NCI-H2107 treated with DMSO at 0.1 percent for 48 hours (cell line): ENCODE measurements at regions not wholly inside any gene's neighbourhood (a gene's known extent, or its start where the extent isn't known, plus 50 kb on each side); places are given as distances from the start of the nearest gene placed in this dataset.
A peak's percentile ranks its signal among the peaks of the same experiment; 100 is the strongest.
"Not testable (repeated sequence)": the region's sequence is repeated elsewhere in the genome, so short reads cannot be mapped to it uniquely, and the experiment has no call there.

Experiments used
- DNase-seq: peaks from one replicate; lab custom pipeline; 2025; ENCODE audit not compliant: unreplicated experiment; lab: John Stamatoyannopoulos, UW

DNA sequence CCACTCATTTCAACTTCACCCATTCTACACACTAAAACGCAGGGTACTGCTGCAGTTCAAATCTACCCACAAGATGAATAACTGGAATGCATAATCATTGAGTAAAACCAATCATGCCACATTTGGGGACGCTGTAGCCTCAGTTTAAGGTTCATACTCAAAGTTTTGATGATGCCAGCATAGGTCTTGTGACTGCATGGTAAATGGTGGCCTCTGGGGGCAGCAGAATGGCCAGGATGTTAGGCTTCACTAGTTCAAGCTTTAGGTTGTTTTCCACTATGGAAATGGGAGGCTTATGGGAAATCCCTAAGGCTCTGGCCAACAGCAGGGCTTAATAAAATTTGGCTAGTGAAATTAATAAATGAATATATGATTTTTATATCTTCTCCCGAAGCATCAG, 104.3 kb upstream of the TSC22D2 start:
- DNase-seq: no peak

DNA sequence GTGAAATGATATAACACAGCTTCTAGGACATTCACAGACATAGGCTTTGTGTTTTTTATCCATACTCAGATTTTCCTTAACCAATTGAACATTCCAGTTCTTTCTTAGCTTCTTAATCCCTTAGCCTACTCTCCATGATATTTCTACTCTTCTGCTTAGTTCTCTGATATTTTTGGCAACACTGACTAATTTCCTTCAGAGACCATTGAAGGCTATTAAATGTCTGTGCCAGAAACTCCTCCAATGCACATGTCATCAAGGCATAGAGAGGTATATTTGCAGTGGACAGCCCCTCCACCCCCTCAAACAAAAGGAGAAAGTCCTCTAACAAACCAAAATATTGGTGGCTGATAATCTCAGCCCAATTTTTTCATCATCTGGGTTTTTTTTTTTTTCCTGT, 105.9 kb upstream of the TSC22D2 start:
- no peak for DNase-seq

DNA sequence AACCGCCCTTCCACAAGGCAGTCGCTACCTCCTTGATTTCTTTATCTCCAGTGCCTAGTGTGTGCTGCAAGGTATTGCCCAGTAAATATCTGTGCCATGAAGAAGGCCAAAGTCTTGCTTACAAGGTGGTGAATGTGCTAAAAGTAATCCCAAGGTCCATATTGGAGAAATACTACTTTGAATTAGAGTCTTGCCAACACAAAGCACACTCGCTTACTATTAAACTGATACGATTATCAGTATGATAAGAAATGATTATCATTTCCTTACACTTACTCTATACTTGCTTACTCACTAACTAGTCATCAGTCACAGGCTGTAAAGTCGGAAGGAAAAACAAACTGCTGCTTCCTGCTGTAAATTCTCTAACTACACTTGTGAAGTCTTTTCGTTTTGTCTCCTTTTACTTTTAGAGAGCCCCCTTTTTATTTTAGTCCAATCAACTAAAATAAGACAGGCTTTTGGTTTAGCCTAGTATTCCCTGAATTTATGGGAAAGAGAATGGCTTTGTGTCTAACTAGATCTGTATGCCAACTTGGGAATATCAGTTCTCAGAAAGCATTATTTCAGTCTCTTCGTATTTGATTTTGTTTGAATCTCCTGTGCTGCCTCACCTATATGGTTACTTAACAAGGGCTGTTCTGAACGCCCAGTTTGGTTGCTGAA, 107.1 kb upstream of the TSC22D2 start:
- DNase-seq: no peak

DNA sequence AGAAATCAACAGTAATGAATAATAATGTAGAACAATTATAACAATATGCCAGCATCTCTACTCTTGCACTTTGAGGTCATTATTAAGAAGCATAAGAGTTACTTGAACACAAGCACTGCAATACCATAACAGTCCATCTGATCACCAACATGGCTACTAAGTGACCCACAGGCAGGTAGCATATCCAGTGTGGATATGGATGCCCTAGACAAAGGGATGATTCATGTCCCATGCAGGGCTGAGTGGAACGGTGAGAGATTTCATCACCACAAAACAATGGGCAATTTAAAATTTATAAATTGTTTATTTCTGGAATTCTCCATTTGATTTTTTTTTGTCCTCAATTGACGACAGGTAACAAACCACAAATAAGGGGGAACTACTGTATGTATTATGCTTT, 107.7 kb upstream of the TSC22D2 start:
- no peak for DNase-seq

DNA sequence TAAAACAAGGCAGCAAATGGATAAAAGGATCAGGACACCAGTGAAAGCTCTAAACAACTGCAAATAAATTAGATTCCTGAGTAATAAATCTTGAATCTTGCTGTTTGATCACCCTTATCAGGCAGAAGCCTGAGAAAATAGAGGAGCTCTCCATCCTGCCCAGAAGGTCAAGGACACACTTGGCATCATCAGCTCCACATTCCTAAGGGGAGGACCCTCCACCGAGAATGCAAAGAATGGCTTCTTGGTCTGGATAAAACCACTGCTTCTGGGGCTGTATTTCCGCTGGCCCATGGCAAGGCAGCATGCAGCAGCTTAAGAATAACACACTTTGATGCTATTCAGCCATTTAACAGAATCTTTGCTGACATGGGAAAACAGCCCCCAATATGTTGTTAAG, 108.9 kb upstream of the TSC22D2 start:
- no peak for DNase-seq

DNA sequence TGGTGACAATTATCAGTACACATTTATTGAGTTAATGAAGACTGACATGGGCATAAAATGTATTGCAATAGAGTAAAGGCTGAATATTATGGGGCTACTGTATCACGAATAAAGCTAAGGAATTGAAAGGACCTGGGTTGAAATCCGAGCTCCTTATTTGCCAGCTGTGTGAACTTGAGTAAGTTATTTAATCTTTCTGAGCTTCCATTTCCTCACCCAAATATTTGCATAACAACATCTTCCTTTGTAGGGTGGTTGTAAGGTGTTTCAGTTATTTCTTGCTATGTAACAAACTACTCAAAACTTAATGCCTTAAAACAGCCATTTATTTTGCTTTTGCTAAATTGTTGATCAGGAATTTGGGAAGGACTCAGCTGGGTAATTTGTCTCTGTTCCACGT, 111.1 kb upstream of the TSC22D2 start:
- peak; percentile 32 for DNase-seq

DNA sequence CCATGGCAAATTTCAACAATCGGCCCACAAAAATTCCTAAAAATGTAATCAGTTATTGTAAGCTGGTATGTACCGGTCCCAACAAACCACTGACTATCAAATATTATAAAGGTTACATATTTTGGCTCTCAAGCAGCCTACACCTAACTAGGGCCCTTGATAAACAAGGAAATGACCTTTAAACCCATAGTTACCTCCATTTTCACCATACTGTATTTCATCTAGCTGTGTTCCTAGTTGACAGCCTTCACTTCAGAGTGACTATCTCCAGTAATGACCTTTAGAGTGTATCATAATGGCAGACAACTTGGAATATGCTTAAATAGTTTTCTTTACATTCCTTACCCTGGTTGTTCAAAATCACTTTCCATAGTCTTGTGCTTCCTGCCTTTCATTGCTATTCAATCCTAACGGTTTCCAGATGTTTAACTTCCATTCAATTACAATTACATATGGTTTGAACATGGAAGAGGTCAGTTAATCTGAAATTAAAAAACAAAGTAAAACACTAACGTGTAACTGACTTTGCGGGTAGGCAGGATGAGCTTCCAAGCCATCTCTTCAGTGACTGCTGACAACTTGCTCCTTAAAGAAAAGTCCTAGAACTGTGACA, 111.9 kb upstream of the TSC22D2 start:
- no peak for DNase-seq

DNA sequence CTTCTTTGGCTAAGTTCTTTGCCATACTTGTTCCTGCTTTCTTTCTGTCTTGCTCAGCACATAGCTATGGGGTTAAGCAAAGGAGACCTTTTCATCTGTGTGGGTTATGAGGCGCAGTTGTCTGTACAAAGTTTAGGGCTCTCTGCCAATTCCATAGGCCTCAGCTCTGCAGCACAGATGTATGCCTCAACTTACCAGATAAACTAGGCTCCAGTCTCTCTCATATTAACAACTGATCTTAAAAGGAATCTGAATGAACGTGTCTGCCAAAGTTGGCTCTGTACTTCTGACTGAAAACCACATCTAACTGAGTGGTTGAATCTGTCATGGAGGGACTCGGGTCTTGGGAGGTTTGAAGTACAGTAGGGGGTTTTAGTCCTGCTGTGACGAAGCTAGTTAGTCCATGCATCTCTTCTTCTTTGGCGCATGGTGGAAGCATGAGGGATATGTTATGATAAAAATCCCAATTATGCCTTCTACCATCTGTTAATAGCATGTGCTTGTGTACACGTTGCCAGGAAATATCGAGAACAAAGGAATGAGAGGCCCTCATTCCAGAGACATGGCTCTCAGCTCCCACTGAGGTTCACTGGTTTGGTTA, 114.6 kb upstream of the TSC22D2 start:
- no peak for DNase-seq

DNA sequence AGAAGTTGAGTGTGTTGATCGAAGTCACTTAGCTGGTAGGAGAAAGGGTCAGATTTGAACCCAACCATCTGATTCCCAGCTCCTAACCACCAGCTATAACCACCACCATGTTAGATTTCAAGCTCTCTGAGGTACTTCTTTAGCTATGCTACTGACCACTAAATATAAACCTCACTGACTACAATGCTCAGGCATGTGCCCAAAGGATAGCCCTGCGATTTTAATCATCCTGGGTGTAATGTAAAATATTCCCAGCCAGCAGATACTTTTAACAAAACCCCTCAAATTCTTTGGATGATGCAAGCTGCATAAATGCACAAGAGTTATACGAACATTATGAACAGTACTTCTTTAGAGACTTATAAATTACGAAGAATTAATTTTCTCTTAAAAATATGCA, 115.2 kb upstream of the TSC22D2 start:
- DNase-seq: no peak

DNA sequence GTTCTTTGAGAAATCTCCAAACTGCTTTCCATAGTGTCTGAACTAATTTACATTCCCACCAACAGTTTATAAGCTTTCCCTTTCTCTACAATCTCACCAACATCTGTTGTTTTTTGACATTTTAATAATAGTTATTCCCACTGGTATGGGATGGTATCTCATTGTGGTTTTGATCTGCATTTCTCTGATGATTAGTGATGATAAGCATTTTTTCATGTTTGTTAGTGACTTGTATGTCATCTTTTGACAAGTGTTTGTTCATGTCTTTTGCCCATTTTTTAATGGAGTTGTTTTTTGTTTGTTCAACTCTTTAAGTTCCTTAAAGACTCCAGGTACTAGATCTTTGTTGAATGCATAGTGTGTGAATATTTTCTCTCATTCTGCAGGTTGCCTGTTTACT, 116.6 kb upstream of the TSC22D2 start:
- no peak for DNase-seq

DNA sequence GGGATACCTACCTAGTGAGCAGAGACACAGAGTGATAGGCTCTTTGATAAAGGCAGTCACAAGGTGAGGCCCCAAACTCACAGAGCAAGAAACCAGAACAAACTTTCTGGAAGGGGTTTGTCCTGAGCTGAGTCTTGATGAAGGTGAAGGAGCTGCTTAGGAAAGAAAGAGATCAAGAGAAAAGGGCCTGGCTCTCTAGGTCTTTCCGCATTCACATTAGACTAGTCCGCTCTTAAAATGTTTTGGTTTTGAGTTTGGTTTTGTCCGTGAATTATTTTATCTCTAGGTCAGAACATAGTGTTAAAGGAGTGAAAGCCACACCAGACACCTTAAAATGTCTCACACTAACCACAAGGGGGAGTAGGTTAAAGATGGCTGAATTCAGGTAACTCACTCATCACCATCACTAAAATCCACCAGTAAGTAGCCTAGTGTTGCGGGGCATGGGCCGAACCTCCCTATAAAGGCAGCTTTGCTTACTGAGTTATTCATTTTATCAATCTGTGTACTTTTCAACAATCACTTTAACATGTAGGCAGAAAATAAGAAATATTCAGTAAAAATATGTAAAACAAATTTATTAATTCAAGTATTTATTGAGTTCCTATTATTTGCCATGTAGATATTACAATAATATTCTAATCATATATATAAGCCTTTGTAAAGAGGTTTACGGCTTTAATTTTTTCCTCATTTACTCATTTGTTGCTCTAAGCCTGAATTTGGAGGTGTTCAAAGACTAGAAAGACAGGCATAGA, 121.5 kb upstream of the TSC22D2 start:
- DNase-seq: peak; percentile 54

DNA sequence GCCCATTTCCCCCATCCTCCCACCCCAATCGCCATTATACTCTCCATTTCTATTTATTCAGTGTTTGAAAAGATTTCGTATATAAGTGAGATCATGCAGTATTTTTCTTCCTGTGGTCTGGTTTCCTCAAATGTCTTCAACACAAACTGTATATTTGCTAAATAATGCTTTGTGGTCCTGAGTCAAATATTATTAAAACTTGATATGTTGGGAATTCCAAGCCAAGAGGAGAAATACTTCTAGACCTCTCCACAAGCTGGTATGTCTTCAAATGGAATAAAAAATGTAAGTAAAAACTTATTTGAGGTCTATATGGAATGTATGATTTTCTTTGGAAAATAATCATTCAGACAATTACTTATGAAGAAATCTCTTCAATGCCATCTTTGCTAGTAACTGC, 122.5 kb upstream of the TSC22D2 start:
- no peak for DNase-seq

DNA sequence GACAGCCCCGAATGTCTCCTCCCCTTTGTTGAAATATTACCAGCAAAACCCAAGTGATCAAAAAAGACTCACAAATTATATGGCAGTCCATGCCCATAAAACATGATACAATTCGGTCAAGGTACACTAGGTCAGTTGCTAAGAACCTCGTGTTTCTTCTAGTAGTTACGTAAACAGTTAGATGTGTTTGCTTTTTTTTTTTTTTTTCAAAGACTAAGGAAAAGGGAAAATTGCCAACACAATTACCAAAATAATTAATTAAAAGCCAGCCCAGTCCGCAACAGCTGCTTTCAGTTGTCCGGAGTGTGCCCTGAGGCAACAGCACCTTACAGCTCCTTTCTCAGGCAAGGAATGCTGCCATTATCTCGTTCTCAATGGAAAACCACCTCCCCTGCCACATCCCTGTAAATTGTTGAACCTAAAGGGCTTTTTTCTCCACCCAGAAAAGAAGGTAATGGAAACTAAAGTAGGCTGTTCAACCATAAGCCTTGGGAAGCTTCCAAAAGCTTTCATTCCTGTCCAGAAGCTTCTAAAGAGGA, 129.2 kb upstream of the TSC22D2 start:
- DNase-seq: no peak

DNA sequence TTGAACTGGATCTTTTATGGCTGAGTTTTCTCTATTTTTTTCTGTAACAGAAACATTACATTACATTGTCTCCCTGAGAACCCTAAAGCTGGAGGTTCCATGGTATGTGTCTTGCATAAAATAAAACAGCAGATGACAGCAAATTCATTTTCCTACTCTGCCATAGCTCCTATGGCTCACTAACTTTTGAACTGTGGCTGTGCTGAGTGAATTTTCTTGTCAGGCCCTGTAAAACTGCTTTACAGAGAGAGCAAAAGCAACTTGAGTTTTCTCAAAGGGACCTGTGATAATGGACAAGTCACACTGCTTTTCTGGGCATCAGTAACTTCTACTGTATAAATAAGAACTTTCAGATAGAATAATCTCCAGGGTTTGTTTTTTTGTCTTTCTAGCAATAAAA, 129.9 kb upstream of the TSC22D2 start:
- no peak for DNase-seq

DNA sequence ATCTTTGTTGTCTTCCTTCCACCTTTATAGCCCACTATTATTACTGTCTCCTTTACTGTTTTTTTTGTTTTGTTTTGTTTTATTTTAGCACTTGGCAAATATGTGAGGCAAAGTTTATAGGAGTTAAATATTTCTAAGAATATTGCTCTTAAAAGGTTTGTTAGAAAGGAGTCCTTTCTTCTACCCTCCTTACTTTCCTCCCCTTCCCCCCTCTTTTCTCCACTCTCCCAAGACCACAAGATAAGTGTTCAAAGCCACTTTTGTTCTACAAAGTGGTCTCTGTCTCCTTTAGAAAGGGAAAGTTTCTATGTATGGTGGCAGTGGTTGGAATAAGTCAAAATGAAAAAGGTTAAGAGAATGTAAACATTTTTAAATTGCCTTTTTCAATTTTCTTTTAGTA, 130.7 kb upstream of the TSC22D2 start:
- DNase-seq: no peak

DNA sequence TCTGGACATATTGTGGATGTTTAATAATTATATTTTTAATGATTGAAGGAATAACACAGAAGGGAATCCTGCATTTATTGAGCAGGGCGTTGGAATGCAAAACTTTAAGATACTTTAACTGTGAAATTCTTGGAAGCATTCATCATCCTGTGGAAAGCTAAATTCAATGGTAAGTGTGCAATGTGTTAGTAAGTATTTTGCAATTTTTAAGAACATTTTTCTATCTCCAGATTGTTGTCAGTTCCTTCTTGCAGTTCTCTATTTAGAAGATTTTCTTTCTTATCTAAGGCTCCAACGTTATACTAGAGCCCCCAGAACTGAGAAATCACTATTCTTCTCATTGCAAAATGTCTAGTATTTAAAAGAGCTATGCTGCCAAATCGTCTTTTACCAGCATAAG, 132.2 kb upstream of the TSC22D2 start:
- no peak for DNase-seq

DNA sequence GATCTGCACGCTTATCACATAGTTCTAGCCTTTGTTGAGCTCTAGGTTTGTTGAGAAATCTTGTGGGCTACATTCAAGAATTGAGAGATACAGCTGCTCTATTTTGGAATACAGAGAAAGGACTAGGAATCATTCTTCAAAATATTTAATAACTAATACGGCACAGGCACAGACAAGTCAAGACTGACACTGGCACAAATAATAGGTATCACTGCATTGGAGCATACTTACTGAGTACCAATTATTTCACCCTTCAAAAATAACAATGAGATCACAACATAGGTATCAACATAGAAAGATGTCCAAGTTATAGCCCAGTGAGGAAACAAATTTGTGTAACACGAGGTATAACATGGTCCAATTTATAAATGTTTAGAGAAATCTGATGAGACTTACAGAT, 133.7 kb upstream of the TSC22D2 start:
- DNase-seq: no peak

DNA sequence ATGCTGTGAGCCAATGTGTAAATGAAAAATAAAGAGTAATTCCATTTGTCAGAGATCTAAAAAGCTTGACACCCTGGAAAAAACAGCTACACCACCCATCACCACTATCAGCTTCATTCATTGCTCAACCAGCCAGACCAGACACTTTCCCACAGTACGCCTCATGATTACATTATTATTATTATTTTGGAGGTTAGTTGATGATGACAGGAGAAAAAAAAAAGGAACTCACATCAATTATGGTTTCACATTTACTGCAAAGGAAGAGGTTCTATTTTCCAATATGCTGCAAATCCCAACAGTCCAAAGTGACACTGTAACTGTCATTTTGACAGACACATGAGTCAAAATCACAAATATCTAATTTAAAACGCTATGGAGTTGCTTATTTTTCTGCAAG, 134.7 kb upstream of the TSC22D2 start:
- DNase-seq: no peak

DNA sequence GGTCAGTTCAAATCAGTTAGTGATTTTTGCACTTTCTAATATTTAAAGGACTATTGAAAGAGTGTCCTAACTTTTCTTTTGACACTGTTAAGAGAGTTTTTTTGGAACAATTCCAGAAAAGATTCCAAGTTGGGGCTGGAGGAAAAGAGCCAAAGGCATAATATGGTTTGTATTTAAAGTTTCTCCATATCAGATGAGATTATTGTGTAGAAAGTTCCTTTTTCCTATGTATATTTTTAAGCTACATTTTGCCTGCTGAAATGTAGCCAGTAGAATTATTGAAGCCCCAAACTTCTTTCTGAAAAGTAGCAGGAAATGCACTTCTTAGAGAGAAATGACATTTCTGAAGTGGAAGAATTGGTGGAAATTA, 136.5 kb upstream of the TSC22D2 start:
- DNase-seq: no peak

DNA sequence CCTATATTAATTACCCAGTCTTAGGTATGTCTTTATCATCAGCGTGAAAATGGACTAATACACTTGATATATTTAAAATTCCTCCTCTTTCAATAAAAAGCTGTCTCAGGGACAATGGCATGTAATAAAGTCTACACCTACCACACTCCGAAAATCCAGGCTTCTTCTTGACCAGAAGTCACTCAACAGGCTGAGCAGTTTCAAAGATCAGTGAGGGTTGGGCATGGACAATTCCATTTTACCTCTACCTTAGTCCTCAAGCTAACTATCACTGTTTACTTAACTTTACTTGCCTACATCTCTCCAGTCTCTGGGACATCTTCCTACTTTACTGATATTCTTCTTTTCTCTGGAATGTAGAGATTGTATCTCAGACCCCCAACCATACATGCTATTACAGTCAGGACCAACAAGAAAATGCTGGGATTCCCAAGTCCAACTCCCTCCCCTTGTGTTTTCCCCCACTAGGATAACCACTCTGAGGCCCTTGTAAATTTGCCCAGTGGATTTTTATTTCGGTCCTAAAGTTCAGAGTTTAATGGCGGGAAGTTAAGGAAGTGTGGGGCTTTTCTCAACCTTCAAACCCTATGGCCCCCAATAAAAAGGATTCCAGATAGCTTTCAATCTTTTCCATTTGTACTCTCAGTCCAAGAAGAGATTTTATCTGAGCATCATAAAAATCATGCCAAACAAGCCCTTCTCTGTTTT, 137.1 kb upstream of the TSC22D2 start:
- DNase-seq: no peak

DNA sequence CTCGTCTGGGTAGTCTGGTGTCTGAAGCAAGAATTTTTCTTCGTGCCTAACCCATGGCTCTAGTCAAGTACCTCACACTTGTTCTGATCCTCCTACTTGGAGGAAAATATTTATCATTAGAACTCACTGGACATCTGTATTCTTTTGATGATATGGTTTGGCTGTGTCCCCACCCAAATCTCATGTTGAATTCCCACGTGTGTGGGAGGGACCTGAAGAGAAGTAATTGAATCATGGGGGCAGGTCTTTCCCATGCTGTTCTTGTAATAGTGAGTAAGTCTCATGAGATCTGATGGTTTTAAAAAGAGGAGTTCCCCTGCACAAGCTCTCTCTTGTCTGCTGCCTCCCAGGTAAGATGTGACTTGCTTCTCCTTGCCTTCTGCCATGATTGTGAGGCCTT, 137.7 kb upstream of the TSC22D2 start:
- not testable (repeated sequence) for DNase-seq
